HUES48 (cell line): ENCODE measurements at regions not wholly inside any gene's neighbourhood (a gene's known extent, or its start where the extent isn't known, plus 50 kb on each side); places are given as distances from the start of the nearest gene placed in this dataset.

Experiments used
- H3K27ac ChIP-seq: one replicate; pipeline ENCODE4 v1.7.0; 2013; ENCODE audit warnings: low read depth, low read length, inconsistent platforms
- H3K27me3 ChIP-seq: 2 replicates; pipeline ENCODE4 v1.6.1; 2013; ENCODE audit warnings: mild to moderate bottlenecking, low read length; ENCODE audit not compliant: control insufficient read depth, insufficient read depth
- H3K36me3 ChIP-seq: 2 replicates; pipeline ENCODE4 v1.6.1; 2013; ENCODE audit warnings: low read length; ENCODE audit not compliant: control insufficient read depth, insufficient read depth
- H3K4me1 ChIP-seq: 2 replicates; pipeline ENCODE4 v1.6.1; 2013; ENCODE audit warnings: mild to moderate bottlenecking, low read length; ENCODE audit not compliant: control insufficient read depth, insufficient read depth
- H3K4me3 ChIP-seq: 2 replicates; pipeline ENCODE4 v1.5.1; 2013; ENCODE audit warnings: mild to moderate bottlenecking, low read depth, low read length
- H3K9ac ChIP-seq: 2 replicates; pipeline ENCODE4 v1.6.1; 2013; ENCODE audit warnings: mild to moderate bottlenecking, low read depth, low read length, moderate library complexity
- H3K9me3 ChIP-seq: 2 replicates; pipeline ENCODE4 v1.6.1; 2013; ENCODE audit warnings: low read length; ENCODE audit not compliant: control insufficient read depth, insufficient read depth

DNA sequence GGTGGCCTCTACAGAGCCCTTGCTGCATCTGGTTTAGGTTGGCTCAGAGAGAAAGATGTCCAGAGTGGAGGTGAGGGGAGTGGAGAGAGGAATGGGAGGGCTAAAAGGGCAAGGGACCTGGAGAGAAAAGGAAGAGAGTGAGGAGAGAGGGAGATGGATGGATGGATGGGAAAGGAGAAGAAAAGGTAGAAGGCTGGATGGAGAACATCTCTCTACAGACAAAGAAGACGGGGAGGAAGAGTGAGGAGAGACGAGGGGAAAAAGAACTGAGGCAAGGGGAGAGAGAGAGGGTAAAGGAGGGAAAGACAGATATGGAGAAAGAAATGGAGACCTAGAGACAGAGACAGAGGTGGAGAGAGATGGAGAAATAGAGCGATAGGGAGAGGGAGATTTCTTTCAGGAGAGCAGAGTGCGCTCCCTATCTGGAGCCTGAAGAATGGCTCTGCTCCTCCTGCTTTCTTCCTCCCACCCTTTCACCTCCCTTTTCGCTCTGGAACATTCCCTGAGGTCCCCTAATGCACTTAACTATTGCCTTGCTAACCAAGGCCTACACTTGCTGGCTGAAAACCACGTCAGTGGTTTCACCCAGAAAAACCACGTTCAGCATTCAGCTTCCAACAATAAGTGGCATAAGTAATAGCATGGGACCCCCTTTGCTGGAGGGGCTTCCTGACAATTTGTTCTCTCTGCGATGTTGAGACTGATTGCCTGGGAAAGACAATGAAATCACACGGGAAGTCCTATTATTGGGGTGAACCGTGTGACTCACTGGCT is 286.3 kb downstream of the CDH26 start:
- Histone ChIP-seq H3K4me3 (no peak overlapping the region), H3K9ac (no peak overlapping the region), H3K27me3 (no peaks in the 10 kb centered on the region), H3K36me3 (no peaks in the 10 kb centered on the region), H3K9me3 (no peaks in the 10 kb centered on the region), H3K27ac (no peak overlapping the region), H3K4me1 (no peaks in the 10 kb centered on the region)

DNA sequence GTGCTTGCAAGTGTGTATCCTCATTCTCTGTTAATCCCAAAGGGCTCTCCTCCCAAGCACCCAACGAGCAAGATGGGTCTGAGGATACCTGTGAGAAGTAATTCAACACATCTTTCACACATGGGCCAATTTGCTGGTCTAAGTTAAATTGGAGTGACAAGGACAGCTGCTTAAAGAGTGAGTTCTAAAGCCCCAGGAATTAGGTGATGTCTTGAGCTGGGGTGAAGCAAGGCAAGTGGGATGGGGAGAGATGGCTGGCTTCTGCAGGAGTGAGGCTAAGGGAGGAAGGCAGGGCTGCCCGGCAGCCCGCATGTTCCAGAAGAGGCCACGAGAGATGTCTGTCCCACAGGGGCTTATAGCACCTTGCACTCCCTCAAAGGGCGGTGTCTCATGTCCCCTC is 288.5 kb downstream of the CDH26 start:
- Histone ChIP-seq H3K4me1 (no peaks in the 10 kb centered on the region), H3K27ac (no peak overlapping the region), H3K9me3 (no peaks in the 10 kb centered on the region), H3K4me3 (no peak overlapping the region), H3K9ac (no peak overlapping the region), H3K36me3 (no peaks in the 10 kb centered on the region), H3K27me3 (no peaks in the 10 kb centered on the region)

DNA sequence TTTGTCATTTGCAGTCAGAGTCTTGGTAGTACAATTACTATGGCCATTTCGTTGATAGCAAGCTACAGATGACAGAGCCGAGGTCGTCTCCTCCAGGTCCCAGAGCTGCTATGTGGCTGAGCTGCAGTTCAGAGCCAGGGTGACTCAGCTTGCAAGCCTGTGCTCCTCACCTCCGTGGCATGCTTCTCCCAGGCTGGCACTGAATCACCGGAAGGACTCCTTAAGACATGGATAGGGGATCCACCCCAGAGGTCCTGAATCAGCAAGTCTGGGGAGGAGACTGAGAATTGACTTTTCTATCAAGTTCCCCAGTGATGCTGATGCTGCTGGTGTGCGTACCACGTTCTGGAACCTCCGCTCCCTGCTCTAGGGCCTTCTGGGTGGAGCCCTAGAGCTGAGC is 291.2 kb downstream of the CDH26 start:
- Histone ChIP-seq H3K9me3 (no peaks in the 10 kb centered on the region), H3K4me1 (no peaks in the 10 kb centered on the region), H3K4me3 (no peak overlapping the region), H3K9ac (no peak overlapping the region), H3K27me3 (no peaks in the 10 kb centered on the region), H3K36me3 (no peaks in the 10 kb centered on the region), H3K27ac (no peak overlapping the region)

DNA sequence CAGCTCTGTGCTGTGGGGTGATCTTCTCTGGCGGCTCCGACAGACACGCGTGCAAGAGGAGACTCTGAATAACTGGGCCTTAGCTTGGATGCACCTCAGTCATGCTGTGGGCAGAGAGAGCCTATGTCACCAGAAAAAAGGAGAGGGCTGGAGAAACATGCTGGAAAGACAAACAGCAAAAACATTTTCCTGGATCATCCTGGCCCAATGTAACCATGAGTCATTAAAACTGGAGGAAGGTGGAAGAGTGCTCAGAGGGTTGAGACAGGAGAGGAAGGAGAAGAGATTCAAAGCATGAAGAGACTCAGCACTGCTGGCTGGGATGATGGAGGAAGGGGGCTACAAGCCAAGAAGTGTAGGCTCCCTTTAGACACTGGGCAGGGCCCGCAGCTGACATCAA is 292.0 kb downstream of the CDH26 start:
- Histone ChIP-seq H3K27ac (no peak overlapping the region), H3K27me3 (no peaks in the 10 kb centered on the region), H3K36me3 (no peaks in the 10 kb centered on the region), H3K9ac (no peak overlapping the region), H3K4me1 (peaks cover 1% of the 10 kb centered on the region; the same call in 1 of the 2 replicates), H3K4me3 (no peak overlapping the region), H3K9me3 (no peaks in the 10 kb centered on the region)

DNA sequence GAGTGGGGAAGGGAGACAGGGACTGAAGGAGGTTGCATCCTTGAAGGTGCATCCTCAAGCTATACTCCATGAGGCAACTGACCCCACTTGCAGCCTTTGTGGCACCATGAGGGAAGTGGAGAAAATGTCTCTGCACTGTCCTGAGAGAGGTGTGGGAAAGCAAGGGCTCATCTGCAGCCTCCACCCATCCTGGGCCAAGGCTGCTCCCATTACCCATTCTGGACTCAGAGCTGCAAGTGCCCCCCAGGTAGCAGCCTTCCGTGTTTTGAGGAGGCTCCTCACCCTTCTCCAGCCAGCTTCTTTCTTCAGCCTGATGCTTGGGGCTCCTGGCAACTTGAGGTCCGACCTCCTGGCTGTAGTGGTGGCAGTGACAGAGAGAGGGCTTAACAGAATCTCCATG is 294.6 kb downstream of the CDH26 start:
- no peak overlapping the region for H3K4me3 ChIP-seq
- H3K27me3 ChIP-seq, result no peaks in the 10 kb centered on the region
- no peak overlapping the region for H3K9ac ChIP-seq
- no peaks in the 10 kb centered on the region for H3K9me3 ChIP-seq
- no peak overlapping the region for H3K27ac ChIP-seq
- H3K4me1 ChIP-seq, result peaks cover 5% of the 10 kb centered on the region; the same call in 1 of the 2 replicates
- no peaks in the 10 kb centered on the region for H3K36me3 ChIP-seq

DNA sequence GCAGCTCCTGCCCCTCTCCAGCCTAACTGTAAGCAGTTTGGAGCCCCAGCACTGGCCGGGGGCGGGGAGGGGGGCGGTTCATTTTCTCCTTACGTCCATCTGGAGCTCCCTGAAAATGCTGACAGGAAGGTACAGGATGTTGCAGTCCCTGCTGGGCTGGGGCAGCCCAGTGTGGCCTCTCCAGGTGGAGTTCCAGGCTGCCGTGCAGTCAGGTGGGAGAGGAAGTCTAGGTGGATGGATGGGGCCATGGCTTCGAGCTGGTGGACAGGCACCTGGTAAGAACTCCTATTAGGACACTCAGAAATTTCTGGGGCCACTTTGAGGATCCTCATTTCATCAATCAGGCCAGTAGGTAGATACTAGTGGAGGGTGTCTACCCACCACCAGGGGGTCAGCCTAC is 295.2 kb downstream of the CDH26 start:
- H3K4me3 ChIP-seq, result no peak overlapping the region
- H3K36me3 ChIP-seq, result no peaks in the 10 kb centered on the region
- H3K27me3 ChIP-seq, result no peaks in the 10 kb centered on the region
- no peak overlapping the region for H3K9ac ChIP-seq
- H3K4me1 ChIP-seq, result peaks cover 5% of the 10 kb centered on the region; the same call in 1 of the 2 replicates
- no peak overlapping the region for H3K27ac ChIP-seq
- H3K9me3 ChIP-seq, result no peaks in the 10 kb centered on the region

DNA sequence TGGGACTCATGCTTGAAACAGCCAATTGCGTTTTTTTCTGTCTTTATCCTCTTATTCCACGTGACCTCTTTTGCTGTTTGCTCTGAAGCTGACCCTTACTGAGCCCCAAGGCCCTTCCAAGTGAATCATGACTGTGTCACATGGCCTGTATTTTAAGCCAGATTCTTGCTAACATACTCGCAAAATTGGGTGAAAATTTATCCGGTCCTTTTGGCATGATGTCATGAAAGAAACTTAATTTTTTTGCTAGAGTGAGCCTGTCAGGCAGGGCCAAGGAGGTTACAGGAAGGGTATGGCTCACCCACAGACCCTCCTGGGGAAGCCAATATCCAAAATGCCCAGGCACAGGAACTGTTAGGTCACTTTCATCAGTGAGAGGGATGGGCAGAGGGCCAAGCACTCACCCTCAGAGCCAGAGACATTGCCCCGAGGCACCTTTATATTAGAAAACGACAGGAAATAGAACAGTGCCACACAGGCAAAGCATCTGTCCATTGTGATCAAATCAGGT is 296.7 kb downstream of the CDH26 start:
- Histone ChIP-seq H3K27ac (no peak overlapping the region), H3K27me3 (no peaks in the 10 kb centered on the region), H3K9me3 (no peaks in the 10 kb centered on the region), H3K4me1 (peaks cover 5% of the 10 kb centered on the region; the same call in 1 of the 2 replicates), H3K36me3 (no peaks in the 10 kb centered on the region), H3K9ac (no peak overlapping the region), H3K4me3 (no peak overlapping the region)

DNA sequence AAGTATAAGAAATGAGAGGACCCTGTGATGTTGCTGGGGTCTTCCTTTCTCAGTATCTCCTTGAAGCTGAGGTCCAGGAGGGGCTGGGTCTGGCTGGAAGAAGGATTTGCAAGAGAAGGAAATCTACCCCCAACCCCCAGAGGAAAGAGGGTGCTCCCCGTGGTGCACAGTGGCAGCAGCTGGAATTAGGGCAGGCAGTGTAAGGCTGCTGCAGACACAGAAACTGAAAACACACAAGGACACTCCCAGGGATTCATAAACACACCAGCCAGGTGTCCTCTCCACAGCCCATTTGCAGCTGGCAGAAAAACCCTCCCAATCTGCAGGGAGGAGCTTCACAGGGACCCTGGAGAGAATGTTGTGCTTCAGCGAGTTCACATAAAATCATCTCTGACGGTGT is 297.2 kb downstream of the CDH26 start:
- H3K27ac ChIP-seq, result no peak overlapping the region
- H3K4me1 ChIP-seq, result peaks cover 5% of the 10 kb centered on the region; the same call in 1 of the 2 replicates
- H3K9me3 ChIP-seq, result no peaks in the 10 kb centered on the region
- no peak overlapping the region for H3K4me3 ChIP-seq
- H3K9ac ChIP-seq, result no peak overlapping the region
- H3K36me3 ChIP-seq, result no peaks in the 10 kb centered on the region
- no peaks in the 10 kb centered on the region for H3K27me3 ChIP-seq

DNA sequence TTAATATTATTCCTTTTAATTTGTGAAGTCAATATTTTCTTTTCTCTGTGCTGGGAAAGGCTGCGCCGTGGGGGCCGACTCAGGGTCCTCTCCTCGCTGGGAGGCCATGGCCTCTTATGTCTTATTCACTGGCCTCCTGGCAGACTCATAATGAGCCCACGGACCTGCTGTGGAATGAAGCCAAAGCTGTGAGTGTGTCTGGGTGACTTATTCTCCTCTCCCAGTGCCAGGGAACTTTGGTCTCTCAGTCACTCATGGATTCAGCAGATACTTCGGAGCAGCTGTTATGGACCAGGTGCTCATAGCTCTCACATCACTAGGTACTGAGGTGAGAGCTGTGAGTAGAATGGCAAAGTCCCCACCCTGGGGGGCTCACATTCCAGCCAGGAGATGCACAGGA is 297.6 kb downstream of the CDH26 start:
- no peaks in the 10 kb centered on the region for H3K27me3 ChIP-seq
- no peak overlapping the region for H3K4me3 ChIP-seq
- H3K4me1 ChIP-seq, result peaks cover 5% of the 10 kb centered on the region; the same call in 1 of the 2 replicates
- H3K9me3 ChIP-seq, result no peaks in the 10 kb centered on the region
- H3K27ac ChIP-seq, result no peak overlapping the region
- no peaks in the 10 kb centered on the region for H3K36me3 ChIP-seq
- no peak overlapping the region for H3K9ac ChIP-seq

DNA sequence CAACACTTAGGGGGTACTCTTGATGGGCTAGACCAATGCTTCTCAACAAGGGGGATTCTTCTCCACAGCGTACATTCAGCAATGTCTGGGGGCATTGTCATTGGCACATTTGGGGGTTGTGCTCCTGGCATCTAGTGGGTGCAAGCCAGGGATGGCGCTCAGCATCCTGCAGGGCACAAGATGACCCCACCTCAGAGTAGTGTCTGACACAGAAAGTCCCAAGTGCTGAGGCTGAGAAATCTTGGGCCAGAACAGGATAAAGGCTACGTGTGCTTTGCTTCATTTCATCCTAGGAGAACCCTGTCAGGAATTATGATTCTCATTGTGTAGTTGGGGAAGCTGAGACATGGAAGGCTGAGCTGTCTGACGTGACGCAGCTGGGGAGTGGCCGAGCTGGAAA is 298.6 kb downstream of the CDH26 start:
- no peak overlapping the region for H3K9ac ChIP-seq
- no peaks in the 10 kb centered on the region for H3K9me3 ChIP-seq
- no peak overlapping the region for H3K27ac ChIP-seq
- no peaks in the 10 kb centered on the region for H3K36me3 ChIP-seq
- peaks cover 5% of the 10 kb centered on the region; the same call in 1 of the 2 replicates for H3K4me1 ChIP-seq
- H3K4me3 ChIP-seq, result no peak overlapping the region
- H3K27me3 ChIP-seq, result no peaks in the 10 kb centered on the region

DNA sequence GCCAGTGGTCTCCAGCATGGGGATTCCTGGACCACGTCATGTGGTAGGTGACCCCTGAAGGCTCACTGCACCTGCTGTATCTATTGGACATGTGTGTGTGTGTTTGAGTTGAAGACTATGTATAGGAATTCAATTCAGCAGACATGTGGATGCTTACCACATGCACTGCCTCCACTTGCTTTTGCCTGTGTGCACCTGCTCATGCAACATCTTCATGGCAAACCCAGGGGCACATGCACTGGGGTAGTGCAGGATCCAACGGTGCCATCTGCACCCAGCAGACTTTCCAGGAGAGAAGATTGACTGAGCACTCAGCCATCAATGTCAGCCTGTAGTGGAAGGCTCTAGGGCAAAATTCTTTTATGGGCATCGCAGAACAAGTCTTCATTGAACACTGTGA is 299.4 kb downstream of the CDH26 start:
- Histone ChIP-seq H3K27me3 (no peaks in the 10 kb centered on the region), H3K36me3 (no peaks in the 10 kb centered on the region), H3K9ac (no peak overlapping the region), H3K9me3 (no peaks in the 10 kb centered on the region), H3K27ac (no peak overlapping the region), H3K4me1 (peaks cover 5% of the 10 kb centered on the region; the same call in 1 of the 2 replicates), H3K4me3 (no peak overlapping the region)
